ENCODE measurements at regions not wholly inside any gene's neighbourhood (a gene's known extent, or its start where the extent isn't known, plus 50 kb on each side); places are given as distances from the start of the nearest gene placed in this dataset.

GRCh38 chr11:134925432-134925831, 513.4 kb upstream of the B3GAT1 start:
- no peak for TF ChIP-seq CTCF (IDR thresholded peaks at IDR 0.05)
- TF ChIP-seq POLR2A (IDR thresholded peaks at IDR 0.05) = no peak

Data from body of pancreas (tissue), 4 donors.